ENCODE measurements at regions not wholly inside any gene's neighbourhood (a gene's known extent, or its start where the extent isn't known, plus 50 kb on each side); places are given as distances from the start of the nearest gene placed in this dataset.
A peak's percentile ranks its signal among the peaks of the same experiment; 100 is the strongest.

DNA sequence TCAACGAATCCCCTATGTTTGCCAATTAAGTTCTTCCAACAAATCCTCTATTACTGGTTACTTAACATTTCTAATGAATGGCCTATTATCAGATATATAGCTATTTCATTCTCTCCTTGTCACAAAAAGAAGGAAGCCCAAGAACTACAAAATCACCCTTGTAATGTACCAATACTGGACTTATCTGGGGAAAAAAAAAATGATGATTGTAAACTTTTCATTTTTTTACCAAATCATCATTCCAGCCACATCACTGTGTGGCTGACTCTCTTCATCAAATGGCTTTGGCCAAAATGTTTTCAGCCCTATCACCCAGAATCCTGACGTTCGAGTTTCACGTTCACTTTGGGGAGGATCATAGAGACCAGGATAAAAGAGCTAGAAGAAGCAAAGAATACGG lies 216.7 kb downstream of the ACTL7B start:
- WGBS, 5 donors, result 77 to 91% (median 86%) methylated on average over 5 of the region's 5 CpGs
- Histone ChIP-seq H3K27me3 (no peaks in the 10 kb centered on the region), H3K9me3 (no peaks in the 10 kb centered on the region), H3K4me3 (no peak overlapping the region), H3K36me3 (no peaks in the 10 kb centered on the region), H3K27ac (no peak overlapping the region), H3K4me1 (no peaks in the 10 kb centered on the region)
- intact Hi-C loops (cut with DNase I; ENCODE audit: low total_unique reads), result no loop called here
- no peak for DNase-seq
- TF ChIP-seq CTCF (IDR thresholded peaks at IDR 0.05), result no peak
- TF ChIP-seq POLR2A (IDR thresholded peaks at IDR 0.05), result no peak
- no peak for TF ChIP-seq EP300 (IDR thresholded peaks at IDR 0.05)
- TF ChIP-seq POLR2AphosphoS5 (IDR thresholded peaks at IDR 0.05), result no peak

DNA sequence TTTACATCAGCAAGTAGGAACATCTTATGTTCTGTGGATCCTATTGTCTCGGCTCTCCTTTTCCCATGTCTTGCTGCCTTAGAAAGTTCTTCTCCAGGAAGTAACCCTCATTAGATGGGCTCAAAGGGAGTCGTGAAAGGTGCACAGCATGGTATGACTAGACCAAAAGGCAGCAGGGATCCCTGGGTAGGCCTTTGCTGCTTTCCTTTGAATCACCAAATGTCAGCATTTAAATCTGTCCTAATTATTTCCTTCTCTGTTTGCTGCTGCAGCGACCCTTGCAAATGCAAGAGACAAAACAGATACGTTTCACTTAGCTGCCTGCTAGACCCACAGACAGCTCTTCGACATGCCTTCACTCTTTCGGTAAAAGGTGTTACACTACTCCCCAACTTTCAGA lies 218.4 kb downstream of the ACTL7B start:
- Histone ChIP-seq H3K4me1 (no peaks in the 10 kb centered on the region), H3K27ac (no peak overlapping the region), H3K4me3 (no peak overlapping the region), H3K27me3 (no peaks in the 10 kb centered on the region), H3K9me3 (no peaks in the 10 kb centered on the region), H3K36me3 (no peaks in the 10 kb centered on the region)
- DNase-seq, result no peak
- no peak for TF ChIP-seq POLR2AphosphoS5 (IDR thresholded peaks at IDR 0.05)
- TF ChIP-seq CTCF (IDR thresholded peaks at IDR 0.05), result no peak
- no peak for TF ChIP-seq EP300 (IDR thresholded peaks at IDR 0.05)
- no peak for TF ChIP-seq POLR2A (IDR thresholded peaks at IDR 0.05)
- intact Hi-C loops (cut with DNase I; ENCODE audit: low total_unique reads), result no loop called here
- 75 to 77% (median 76%) methylated on average over 6 of the region's 6 CpGs for WGBS, 5 donors

DNA sequence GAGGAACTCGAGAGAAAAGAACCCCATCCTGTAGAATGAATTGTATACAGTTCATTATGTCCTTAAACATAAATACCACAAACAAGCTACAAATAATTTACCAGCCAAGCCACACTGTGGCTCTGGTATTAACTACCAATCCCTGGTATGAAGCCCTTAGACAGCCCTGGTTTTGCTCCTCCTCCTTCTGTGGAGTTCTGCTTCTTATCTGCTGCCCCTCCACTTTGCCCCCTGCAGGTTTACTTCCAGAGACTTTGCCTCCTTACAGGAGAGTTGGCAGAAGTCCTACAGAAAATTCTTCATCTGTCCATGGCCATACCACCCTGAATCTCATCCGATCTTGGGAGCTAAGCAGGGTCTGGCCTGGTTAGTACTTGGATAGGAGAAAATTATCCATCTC lies 219.8 kb downstream of the ACTL7B start:
- Histone ChIP-seq H3K36me3 (no peaks in the 10 kb centered on the region), H3K9me3 (no peaks in the 10 kb centered on the region), H3K4me3 (no peak overlapping the region), H3K27ac (no peak overlapping the region), H3K4me1 (no peaks in the 10 kb centered on the region), H3K27me3 (no peaks in the 10 kb centered on the region)
- WGBS, 5 donors, result 42 to 63% (median 48%) methylated on average over 2 of the region's 2 CpGs
- TF ChIP-seq EP300 (IDR thresholded peaks at IDR 0.05) (no peak), POLR2AphosphoS5 (IDR thresholded peaks at IDR 0.05) (no peak), POLR2A (IDR thresholded peaks at IDR 0.05) (no peak), CTCF (IDR thresholded peaks at IDR 0.05) (no peak)
- intact Hi-C loops (cut with DNase I; ENCODE audit: low total_unique reads), result no loop called here
- peak in 1 of 2 donors; percentile 6 for DNase-seq

GRCh38 chr9:108634672-108635462 lies 220.9 kb downstream of the ACTL7B start:
- no peak for DNase-seq
- intact Hi-C loops (cut with DNase I; ENCODE audit: low total_unique reads), result no loop called here
- no peaks in the 10 kb centered on the region for H3K9me3 ChIP-seq
- H3K4me3 ChIP-seq, result no peak overlapping the region
- H3K36me3 ChIP-seq, result no peaks in the 10 kb centered on the region
- TF ChIP-seq POLR2A (IDR thresholded peaks at IDR 0.05) (no peak), EP300 (IDR thresholded peaks at IDR 0.05) (no peak), POLR2AphosphoS5 (IDR thresholded peaks at IDR 0.05) (no peak), CTCF (IDR thresholded peaks at IDR 0.05) (no peak)
- no peaks in the 10 kb centered on the region for H3K27me3 ChIP-seq
- WGBS, 5 donors, result 81 to 92% (median 82%) methylated on average over 11 of the region's 11 CpGs
- no peak overlapping the region for H3K27ac ChIP-seq
- H3K4me1 ChIP-seq, result no peaks in the 10 kb centered on the region
